ENCODE measurements at regions not wholly inside any gene's neighbourhood (a gene's known extent, or its start where the extent isn't known, plus 50 kb on each side); places are given as distances from the start of the nearest gene placed in this dataset.

GRCh38 chr9:129342591-129343423, 164.7 kb upstream of the IER5L start:
- intact Hi-C loops (cut with DNase I; ENCODE audit: low total_unique reads), result no loop called here
- Histone ChIP-seq H3K27ac (peak overlapping the region in 7 of 8 donors; percentile 65 to 90 (median 83)), H3K4me1 (peaks cover 0 to 77% (median 28%) of the 10 kb centered on the region in 6 donors), H3K4me3 (peak overlapping the region in 1 of 8 donors; percentile 37), H3K36me3 (no peaks in the 10 kb centered on the region), H3K27me3 (replicated peaks in 1 of 7) (peaks cover 0 to under 1% (median 0%) of the 10 kb centered on the region in 7 donors), H3K9me3 (no peaks in the 10 kb centered on the region)
- TF ChIP-seq POLR2AphosphoS5 (IDR thresholded peaks at IDR 0.05) (no peak), POLR2A (IDR thresholded peaks at IDR 0.05) (no peak)
- WGBS, 5 donors, result 86 to 95% (median 88%) methylated on average over 9 to 16 of the region's 16 CpGs
- DNase-seq, result no peak

DNA sequence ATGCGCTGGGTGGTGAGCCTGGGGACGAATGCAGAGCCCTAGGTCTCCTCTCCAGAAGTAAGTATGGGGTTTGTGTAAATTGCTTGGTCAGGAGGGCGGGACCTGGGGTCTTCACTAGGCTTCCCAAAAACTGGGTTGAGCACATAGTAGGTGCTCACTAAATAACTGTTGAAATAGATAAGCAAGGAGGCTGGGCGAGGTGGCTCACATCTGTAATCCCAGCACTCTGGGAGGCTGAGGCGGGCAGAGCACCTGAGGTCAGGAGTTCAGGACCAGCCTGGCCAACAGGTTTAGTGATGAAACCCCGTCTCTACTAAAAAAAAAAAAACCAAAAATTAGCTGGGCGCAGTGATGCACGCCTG, 163.9 kb upstream of the IER5L start:
- no peaks in the 10 kb centered on the region for H3K9me3 ChIP-seq
- peaks cover 0 to 77% (median 33%) of the 10 kb centered on the region in 6 donors for H3K4me1 ChIP-seq
- intact Hi-C loops (cut with DNase I; ENCODE audit: low total_unique reads), result no loop called here
- 89 to 95% (median 92%) methylated on average over 8 of the region's 8 CpGs for whole genome bisulfite sequencing, 5 donors
- no peak for TF ChIP-seq POLR2AphosphoS5 (IDR thresholded peaks at IDR 0.05)
- TF ChIP-seq, protein P1, sequence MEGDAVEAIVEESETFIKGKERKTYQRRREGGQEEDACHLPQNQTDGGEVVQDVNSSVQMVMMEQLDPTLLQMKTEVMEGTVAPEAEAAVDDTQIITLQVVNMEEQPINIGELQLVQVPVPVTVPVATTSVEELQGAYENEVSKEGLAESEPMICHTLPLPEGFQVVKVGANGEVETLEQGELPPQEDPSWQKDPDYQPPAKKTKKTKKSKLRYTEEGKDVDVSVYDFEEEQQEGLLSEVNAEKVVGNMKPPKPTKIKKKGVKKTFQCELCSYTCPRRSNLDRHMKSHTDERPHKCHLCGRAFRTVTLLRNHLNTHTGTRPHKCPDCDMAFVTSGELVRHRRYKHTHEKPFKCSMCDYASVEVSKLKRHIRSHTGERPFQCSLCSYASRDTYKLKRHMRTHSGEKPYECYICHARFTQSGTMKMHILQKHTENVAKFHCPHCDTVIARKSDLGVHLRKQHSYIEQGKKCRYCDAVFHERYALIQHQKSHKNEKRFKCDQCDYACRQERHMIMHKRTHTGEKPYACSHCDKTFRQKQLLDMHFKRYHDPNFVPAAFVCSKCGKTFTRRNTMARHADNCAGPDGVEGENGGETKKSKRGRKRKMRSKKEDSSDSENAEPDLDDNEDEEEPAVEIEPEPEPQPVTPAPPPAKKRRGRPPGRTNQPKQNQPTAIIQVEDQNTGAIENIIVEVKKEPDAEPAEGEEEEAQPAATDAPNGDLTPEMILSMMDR (IDR thresholded peaks at IDR 0.05 in 8 of 11, conservative IDR thresholded peaks at IDR 0.05 in 3 of 11), result no peak
- TF ChIP-seq POLR2A (IDR thresholded peaks at IDR 0.05), result no peak
- DNase-seq, result no peak
- no peak overlapping the region for H3K4me3 ChIP-seq
- H3K27me3 ChIP-seq (replicated peaks in 1 of 7), result peaks cover 0 to 9% (median 0%) of the 10 kb centered on the region in 7 donors
- H3K36me3 ChIP-seq, result no peaks in the 10 kb centered on the region
- peak overlapping the region in 2 of 8 donors; percentile 74 to 90 for H3K27ac ChIP-seq

GRCh38 chr9:129341171-129341986, 163.3 kb upstream of the IER5L start:
- intact Hi-C loops (cut with DNase I; ENCODE audit: low total_unique reads), result no loop called here
- no peaks in the 10 kb centered on the region for H3K9me3 ChIP-seq
- WGBS, 5 donors, result 69 to 83% (median 75%) methylated on average over 26 to 30 of the region's 30 CpGs
- H3K27ac ChIP-seq, result peak overlapping the region in 3 of 8 donors; percentile 26 to 90 (median 74)
- DNase-seq, result no peak
- H3K4me3 ChIP-seq, result no peak overlapping the region
- TF ChIP-seq, protein P1 (IDR thresholded peaks at IDR 0.05 in 8 of 11, conservative IDR thresholded peaks at IDR 0.05 in 3 of 11), result no peak
- H3K36me3 ChIP-seq, result no peaks in the 10 kb centered on the region
- peaks cover 3 to 77% (median 36%) of the 10 kb centered on the region in 6 donors for H3K4me1 ChIP-seq
- peaks cover 0 to 15% (median 0%) of the 10 kb centered on the region in 7 donors for H3K27me3 ChIP-seq (replicated peaks in 1 of 7)

GRCh38 chr9:129340427-129341170, 162.5 kb upstream of the IER5L start:
- WGBS, 5 donors, result 49 to 87% (median 71%) methylated on average over 10 to 15 of the region's 15 CpGs
- Histone ChIP-seq H3K9me3 (no peaks in the 10 kb centered on the region), H3K27me3 (replicated peaks in 1 of 7) (peaks cover 0 to 22% (median 0%) of the 10 kb centered on the region in 7 donors), H3K36me3 (no peaks in the 10 kb centered on the region), H3K4me1 (peaks cover 5 to 77% (median 39%) of the 10 kb centered on the region in 6 donors), H3K4me3 (no peak overlapping the region), H3K27ac (peak overlapping the region in 3 of 8 donors; percentile 26 to 90 (median 74))
- intact Hi-C loops (cut with DNase I; ENCODE audit: low total_unique reads), result no loop called here
- TF ChIP-seq POLR2AphosphoS5 (IDR thresholded peaks at IDR 0.05) (no peak), POLR2A (IDR thresholded peaks at IDR 0.05) (no peak)
- TF ChIP-seq, protein P1 (IDR thresholded peaks at IDR 0.05 in 8 of 11, conservative IDR thresholded peaks at IDR 0.05 in 3 of 11), result no peak
- DNase-seq, result no peak
